Right ventricle myocardium superior (tissue), 1 donor: ENCODE measurements at regions not wholly inside any gene's neighbourhood (a gene's known extent, or its start where the extent isn't known, plus 50 kb on each side); places are given as distances from the start of the nearest gene placed in this dataset.

Experiments
- ATAC-seq: fragments of 200-7000 bp; cut with Tn5 transposase; one replicate; pipeline ENCODE4 v1.9.1; 2020; ENCODE audit warnings: mild to moderate bottlenecking; ENCODE audit not compliant: poor library complexity
- DNase-seq: peaks from one replicate; pipeline ENCODE4 v3.0.0-alpha.2; 2020
- intact Hi-C: fragments of 100-400 bp; cut with DNase I; formaldehyde crosslinking; loops from one replicate; pipeline ENCODE4 v1.11.2; 2022
- donor health status: DM: no; HTN: yes; CAD: no; lungs with severe emphysema.

- peak; percentile 36 for ATAC-seq
- intact Hi-C loops = no loop called here
- no peak for DNase-seq
Observed at GRCh38 chr7:38002689-38003088, 82.2 kb downstream of the EPDR1 start.

GRCh38 chr7:38006559-38006958 lies 86.1 kb downstream of the EPDR1 start:
- DNase-seq (no peak), ATAC-seq (no peak)
- intact Hi-C loops = no loop called here

DNA sequence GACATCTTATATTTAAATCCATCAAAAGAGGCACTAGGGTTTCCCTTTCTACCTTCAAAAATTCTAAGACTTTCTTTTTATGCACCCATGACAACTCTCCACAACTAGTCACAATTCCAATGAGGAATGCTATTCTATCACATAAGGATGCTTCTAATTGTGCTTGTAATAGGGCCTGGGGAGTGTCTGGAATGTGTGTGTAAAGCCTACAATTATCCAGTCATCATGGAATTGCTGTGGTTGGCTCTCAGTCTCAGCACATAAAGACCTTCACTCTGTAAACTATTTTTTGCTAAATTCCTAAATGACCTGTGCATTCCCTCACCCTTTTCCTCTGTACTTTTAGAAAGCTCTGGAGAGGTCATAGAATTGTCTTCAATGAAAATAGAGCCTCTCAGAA lies 86.7 kb downstream of the EPDR1 start:
- no peak for DNase-seq
- no peak for ATAC-seq
- intact Hi-C loops = no loop called here

- intact Hi-C loops = no loop called here
- no peak for DNase-seq
- no peak for ATAC-seq
Observed at GRCh38 chr7:38013246-38013645, 92.8 kb downstream of the EPDR1 start.

DNA sequence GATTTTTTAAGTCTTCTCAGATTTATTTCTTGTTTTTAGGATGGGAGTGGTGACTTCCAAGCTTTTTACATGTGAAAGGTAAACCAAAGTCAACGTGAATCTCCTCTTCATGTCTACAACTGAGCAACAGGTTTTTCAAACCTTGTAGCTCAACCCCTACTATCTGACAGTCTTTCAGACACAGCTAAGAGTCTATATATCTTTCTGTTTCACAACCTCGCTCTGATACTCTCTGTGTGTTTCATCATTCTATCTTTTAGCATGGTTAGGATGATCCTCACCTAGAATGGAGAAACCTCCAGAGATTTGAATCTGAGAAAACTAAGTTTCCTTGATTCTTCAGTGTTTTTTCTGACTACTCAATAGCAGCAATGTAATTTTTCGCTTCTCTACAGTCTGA lies 96.1 kb downstream of the EPDR1 start:
- intact Hi-C loops = no loop called here
- DNase-seq = no peak
- ATAC-seq = no peak

DNA sequence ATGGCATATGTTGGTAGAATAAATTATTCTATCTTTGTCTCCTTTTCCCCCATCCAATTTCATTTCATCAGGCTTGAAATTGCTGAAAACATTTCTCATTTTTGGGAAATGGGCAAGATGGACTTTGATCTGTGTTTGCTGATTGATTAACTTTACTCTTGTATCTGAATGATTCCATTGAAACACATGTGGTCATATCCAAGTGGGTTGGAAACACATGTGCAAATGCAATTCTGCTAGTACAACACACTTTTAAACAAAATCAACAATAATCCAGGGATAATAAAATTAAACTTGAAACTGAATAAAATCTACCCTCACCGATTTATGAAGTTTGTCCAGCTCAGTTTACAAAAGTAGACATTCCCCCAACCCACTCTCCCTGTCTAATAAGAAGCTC lies 96.9 kb downstream of the EPDR1 start:
- DNase-seq (no peak), ATAC-seq (no peak)
- intact Hi-C loops = no loop called here

DNA sequence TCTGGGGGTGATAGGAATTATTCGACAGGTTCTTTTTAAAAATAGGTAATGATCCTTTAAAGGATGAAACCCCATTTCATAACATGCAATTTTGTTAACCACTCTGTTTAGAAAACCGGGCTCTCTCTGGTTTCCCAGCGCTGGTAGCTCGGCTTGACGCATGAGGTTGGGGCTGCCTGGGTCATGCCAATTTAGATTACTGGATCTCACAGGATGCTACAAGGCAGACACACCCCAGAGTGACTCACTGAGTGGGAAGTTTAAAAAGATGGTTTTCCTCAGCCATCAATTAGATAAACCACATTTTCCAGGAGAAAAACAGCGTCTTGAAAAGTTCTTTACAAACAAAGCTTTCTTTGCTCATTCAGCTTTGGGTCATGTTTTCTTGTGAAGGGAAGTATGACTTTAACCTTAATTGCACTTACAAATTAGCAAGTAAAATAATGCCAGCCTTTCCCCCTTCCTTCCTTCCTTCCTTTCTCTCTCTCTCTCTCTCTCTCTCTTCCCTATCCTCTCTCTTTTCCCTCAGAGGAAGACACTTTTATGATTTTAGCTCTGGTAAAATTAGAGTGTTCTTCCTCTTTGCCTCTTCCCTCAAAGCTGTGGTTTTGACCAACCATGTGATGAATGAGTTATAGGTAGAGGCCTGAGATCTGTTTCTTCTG lies 99.8 kb downstream of the EPDR1 start:
- intact Hi-C loops = no loop called here
- no peak for DNase-seq
- ATAC-seq = no peak

- DNase-seq (no peak), ATAC-seq (no peak)
- intact Hi-C loops = no loop called here
Observed at GRCh38 chr7:38021892-38022291, 101.5 kb downstream of the EPDR1 start.

DNA sequence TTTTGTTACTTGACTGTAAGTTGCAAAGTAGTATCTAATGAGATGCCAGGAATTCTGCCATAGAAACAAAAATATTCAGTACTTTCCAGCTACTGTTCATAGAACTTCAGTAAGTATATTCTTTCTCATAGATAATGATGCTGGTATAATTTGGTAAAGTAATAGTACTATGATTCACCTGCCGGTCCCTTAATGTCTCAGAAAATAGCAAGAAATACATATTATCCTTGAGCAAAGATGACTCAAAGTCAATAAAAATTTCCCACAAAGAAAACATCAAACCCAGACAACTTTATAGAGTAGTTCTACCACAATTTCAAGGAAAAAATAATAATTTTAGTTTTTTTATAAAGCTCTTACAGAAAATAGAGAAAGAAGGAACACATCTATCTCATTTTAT lies 105.4 kb downstream of the EPDR1 start:
- intact Hi-C loops = no loop called here
- ATAC-seq = no peak
- DNase-seq = no peak

DNA sequence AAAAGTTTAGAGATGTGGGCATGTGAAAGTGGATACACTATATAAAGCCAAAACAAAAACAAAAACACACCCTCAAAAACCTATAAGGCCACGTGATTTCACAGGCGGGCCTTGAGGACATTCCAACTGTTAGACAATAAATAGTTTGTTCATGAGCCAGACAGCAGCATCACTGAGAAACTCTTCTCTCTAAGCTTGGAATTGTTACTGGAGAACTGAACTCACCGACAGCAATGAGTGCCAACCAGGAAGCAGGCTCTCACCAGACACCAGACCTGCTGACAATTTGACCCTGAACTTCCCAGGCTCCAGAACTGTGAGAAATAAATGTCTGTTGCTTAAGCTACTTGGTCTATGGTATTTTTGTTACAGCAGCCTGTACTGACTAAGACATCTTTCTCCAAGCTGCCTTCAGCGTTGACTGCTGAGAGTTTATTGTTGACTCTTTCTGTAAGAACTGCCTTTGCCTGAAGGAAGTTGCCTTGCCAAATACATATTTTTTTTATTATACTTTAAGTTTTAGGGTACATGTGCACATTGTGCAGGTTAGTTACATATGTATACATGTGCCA lies 107.5 kb downstream of the EPDR1 start:
- intact Hi-C loops = no loop called here
- DNase-seq (no peak), ATAC-seq (no peak)

DNA sequence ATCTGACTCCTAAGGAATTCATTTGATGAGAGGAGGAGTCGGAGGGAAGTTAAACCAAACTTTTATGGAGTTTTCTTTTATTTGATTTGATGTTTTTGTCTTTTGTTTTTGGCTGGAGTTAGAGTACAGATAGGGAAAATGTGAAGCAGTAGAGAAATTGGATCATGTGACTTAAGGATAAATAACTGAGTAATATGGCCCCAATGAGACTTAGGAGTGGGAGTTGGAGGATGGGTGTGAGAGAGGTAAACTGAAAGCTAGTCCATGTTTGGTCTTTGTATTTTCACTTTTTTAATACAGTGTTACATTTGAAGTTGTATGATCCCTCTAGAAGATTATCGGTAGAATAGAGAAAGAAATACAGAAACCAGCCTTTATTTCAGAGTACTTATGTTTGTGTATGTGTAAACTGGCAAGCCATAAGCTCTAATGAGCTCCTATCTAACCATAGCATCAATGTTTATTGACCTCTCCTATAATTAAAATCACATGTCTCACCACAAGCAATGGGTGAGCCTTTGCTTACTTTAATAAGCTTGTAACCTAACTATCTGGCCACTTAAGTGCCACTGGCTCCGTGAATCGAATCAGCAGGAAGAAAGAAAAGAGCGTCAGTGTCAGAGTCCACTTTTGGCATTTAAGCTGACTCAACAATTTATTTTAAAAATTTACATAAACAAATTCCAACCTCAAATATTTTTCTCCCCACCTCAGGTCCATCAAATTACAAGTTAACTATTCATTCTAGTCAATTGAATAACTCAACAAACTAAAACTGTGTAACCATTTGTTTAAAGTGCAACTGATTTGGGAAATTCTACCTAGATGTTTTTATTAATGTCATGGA lies 113.8 kb downstream of the EPDR1 start:
- DNase-seq (no peak), ATAC-seq (no peak)
- intact Hi-C loops = no loop called here

DNA sequence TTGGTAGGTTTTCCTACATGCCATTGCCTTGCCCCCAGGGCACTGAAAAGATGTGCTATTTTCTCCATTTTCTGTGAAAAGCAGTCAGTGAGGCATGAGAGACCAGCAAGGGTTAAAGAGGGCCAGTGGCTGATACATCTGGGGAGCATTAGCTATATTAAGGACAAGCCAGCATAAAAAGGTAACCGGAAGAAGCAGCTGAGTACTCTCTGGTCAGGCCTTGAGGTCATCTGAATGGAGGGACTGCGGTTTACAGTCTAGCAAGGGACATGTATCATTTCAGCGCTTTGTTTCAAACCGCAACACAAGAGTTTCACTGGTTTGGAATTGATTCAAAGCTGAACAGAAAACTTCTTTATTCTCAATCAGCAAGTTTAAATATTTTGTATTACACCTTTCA lies 120.4 kb downstream of the EPDR1 start:
- ATAC-seq (no peak), DNase-seq (no peak)
- intact Hi-C loops = no loop called here

DNA sequence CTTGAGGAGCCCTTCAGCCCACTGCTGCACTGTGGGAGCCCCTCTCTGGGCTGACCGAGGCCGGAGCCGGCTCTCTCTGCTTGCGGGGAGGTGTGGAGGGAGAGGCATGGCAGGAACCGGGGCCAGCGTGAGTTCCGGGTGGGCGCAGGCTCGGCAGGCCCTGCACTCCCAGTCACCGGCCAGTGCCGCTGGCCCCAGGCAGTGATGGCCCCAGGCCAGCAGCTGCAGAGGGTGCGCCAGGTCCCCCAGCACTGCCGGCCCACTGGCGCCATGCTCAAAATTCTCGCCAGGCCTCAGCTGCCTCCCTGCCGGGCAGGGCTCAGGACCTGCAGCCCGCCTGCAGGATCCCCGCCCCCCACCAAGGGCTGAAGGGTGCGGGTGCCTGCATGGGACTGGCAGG lies 128.4 kb upstream of the STARD3NL start:
- intact Hi-C loops = no loop called here
- no peak for DNase-seq
- ATAC-seq = no peak

DNA sequence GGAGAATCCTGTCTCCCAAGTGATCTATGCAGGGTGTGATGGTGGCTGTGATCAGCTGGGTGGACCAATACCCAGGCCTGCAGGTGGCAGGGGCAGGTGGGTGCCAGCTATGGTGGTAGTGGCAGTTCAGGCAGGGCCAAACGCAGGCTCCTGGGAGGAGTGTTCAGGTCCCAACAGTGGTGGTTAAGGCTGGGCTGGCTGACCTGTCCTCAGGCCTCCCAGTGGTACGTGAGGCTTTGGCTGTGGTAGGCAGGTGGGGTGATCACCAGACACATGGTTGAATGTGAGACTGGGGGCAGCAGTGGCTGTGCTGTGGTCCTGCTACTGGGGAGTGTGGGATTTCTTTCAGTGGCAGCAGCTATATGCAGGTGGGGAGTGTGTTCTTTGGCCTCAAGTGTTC lies 126.7 kb upstream of the STARD3NL start:
- intact Hi-C loops = no loop called here
- ATAC-seq (no peak), DNase-seq (no peak)

GRCh38 chr7:38051786-38052185 lies 126.3 kb upstream of the STARD3NL start:
- ATAC-seq (no peak), DNase-seq (no peak)
- intact Hi-C loops = no loop called here

- DNase-seq (no peak), ATAC-seq (no peak)
- intact Hi-C loops = no loop called here
Observed at GRCh38 chr7:38052786-38053185, 125.3 kb upstream of the STARD3NL start.

- DNase-seq (no peak), ATAC-seq (no peak)
- intact Hi-C loops = no loop called here
Observed at GRCh38 chr7:38054199-38054598, 123.8 kb upstream of the STARD3NL start.

DNA sequence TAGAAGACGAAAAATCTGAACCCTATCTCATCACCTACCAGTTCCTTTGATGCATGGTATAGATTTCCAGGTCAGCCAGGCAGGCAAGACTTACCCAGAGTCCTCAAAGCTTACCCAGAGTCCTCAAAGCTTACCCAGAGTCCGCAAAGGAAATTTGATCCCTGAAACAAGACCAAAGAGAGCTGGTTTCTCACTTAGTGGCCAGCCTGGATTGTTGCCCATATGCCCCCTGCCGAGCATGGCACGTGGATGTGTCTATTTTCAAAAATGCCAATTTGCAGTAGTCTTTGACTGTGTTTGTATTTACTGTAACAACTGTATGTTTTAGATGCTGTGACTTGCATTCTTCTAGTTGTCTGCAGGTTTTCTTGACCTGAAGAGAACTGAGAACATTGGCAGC lies 120.2 kb upstream of the STARD3NL start:
- intact Hi-C loops = no loop called here
- no peak for ATAC-seq
- DNase-seq = no peak

DNA sequence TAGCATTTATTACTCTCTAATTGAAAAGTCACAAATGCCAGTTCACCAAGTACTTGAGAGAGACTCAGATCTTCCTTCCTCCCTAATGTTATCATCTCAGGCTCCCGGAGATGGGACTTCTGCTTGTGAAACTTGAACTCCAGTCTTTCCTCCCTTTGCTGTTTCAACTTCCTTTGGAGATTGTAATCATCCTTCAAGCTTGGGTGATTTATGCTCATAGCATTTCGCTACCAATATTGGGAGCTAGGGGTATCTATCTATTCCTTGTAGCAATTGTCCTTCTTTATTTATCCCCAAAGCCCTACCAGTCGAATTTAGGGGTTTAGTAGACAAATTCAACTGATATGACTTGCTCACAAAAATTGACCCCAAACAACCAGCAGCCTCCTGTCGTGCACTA lies 117.9 kb upstream of the STARD3NL start:
- DNase-seq (no peak), ATAC-seq (no peak)
- intact Hi-C loops = no loop called here

DNA sequence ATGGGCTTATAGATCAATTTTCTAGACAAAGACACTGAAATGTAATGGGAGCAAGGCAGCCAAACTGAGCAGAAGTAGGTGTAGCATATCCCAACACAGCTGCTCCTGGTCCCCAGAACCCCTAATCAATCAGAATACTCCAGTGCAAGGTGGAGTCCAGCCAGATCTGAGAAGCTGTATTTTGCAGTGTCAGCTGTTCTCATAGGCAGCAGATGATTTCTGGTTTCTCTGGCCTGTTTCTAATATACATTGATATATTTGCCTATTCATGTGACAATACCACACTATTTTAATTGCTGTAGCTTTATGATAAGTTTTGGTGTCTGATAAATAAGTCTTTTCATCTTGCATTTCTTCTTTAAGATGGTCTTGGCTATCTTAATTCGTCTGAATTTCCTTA lies 117.4 kb upstream of the STARD3NL start:
- no peak for ATAC-seq
- intact Hi-C loops = no loop called here

More for the DNA sequence above, 117.4 kb upstream of the STARD3NL start:
- no peak for DNase-seq
